ENCODE measurements at regions not wholly inside any gene's neighbourhood (a gene's known extent, or its start where the extent isn't known, plus 50 kb on each side); places are given as distances from the start of the nearest gene placed in this dataset.
"Not testable (repeated sequence)": the region's sequence is repeated elsewhere in the genome, so short reads cannot be mapped to it uniquely, and the experiment has no call there.

DNA sequence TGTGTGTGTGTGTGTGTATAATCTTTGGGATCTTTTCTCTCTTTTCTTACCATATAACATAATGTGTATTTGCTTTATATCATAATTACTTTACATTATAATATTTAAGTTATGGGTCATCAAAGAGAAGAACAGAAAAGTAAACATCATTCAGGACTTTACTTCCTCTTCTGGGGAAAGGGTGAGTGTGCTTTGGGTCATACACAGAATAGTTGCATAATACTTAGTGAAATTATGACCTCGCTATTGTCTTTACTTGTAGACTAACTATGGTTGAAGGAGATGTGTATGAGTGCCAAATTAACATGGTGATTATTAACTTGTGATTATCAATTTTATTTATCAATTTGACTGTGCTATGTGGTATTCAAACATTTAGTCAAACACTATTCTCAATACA lies 1086.9 kb downstream of the DIPK2A start:
- no peak for DNase-seq (ENCODE audit: low spot score)
- no peaks in the 10 kb centered on the region for H3K36me3 Mint-ChIP-seq (ENCODE audit: low read depth)
- no peak overlapping the region for H3K27ac Mint-ChIP-seq
- no peak overlapping the region for H3K4me3 Mint-ChIP-seq
- no peaks in the 10 kb centered on the region for H3K27me3 Mint-ChIP-seq (ENCODE audit: insufficient read depth)
- H3K4me1 Mint-ChIP-seq (ENCODE audit: low read depth): no peaks in the 10 kb centered on the region
- intact Hi-C loops (cut with micrococcal nuclease): no loop called here
- peaks cover 7% of the 10 kb centered on the region for H3K9me3 Mint-ChIP-seq

DNA sequence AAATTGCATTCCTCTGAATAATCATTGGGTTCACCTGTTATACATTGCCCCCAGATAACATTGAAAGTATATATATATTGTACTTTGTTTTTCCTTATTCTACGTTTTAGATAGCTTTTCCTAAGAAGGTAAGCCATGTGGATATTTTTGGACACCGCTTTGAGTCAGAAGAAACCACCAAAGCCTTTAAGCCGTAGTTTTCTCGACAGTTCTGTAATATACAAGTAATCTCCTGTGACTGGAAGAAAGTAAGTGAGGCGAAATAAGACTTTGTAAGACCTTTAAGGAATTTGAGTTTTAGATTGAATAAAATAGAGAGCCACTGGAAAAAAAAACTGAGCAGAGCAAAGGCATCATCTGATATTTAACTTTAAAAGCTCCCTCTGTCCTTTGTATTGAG lies 1092.0 kb downstream of the DIPK2A start:
- Mint-ChIP-seq H3K4me1 (ENCODE audit: low read depth) (no peaks in the 10 kb centered on the region), H3K36me3 (ENCODE audit: low read depth) (no peaks in the 10 kb centered on the region), H3K9me3 (peaks cover 9% of the 10 kb centered on the region), H3K27ac (no peak overlapping the region), H3K27me3 (ENCODE audit: insufficient read depth) (no peaks in the 10 kb centered on the region), H3K4me3 (no peak overlapping the region)
- intact Hi-C loops (cut with micrococcal nuclease): no loop called here
- DNase-seq (ENCODE audit: low spot score): no peak

DNA sequence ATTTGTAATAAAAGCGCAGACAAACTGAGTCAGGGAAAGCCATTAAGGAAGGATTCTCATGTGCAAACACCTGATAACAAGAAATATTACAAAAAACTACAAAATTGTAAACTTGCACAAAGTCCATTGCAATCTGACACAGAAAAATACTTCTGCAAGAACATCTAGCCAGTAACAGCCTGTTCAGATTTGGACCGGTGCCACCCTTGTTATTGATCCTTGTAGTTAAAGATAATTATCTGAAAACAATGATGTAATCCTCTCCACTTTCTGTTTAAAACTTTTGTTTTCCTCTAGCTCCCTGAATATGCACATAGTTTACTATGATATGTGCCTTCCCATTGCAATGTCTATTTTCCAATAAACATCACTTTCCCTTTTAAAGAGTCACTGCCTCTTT lies 1090.2 kb downstream of the PLOD2 start:
- no peaks in the 10 kb centered on the region for H3K36me3 Mint-ChIP-seq (ENCODE audit: low read depth)
- H3K27ac Mint-ChIP-seq: no peak overlapping the region
- no peaks in the 10 kb centered on the region for H3K4me1 Mint-ChIP-seq (ENCODE audit: low read depth)
- H3K4me3 Mint-ChIP-seq: no peak overlapping the region
- no peak for DNase-seq (ENCODE audit: low spot score)
- no peaks in the 10 kb centered on the region for H3K27me3 Mint-ChIP-seq (ENCODE audit: insufficient read depth)
- H3K9me3 Mint-ChIP-seq: peaks cover 2% of the 10 kb centered on the region
- intact Hi-C loops (cut with micrococcal nuclease): no loop called here

DNA sequence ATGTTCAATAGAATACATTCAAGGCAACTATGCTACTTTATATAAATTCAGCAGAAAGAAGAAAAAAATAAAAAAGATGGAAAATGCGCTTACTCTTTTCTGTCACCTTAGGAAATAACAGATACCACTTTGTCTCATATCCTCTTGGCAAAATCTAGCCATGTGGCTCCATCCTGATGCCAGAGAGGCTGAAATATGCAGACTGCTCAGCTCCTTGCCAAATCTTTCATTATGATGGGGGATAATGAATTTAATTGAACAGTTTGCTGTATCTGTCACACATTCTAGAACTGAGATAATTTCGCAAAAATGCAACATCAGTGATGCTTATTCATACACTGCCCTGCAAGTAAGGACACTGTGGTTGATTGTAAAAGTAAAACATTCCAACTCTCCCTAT lies 1081.5 kb downstream of the PLOD2 start:
- Mint-ChIP-seq H3K27me3 (ENCODE audit: insufficient read depth) (no peaks in the 10 kb centered on the region), H3K4me3 (no peak overlapping the region), H3K27ac (no peak overlapping the region), H3K36me3 (ENCODE audit: low read depth) (no peaks in the 10 kb centered on the region), H3K9me3 (no peaks in the 10 kb centered on the region), H3K4me1 (ENCODE audit: low read depth) (no peaks in the 10 kb centered on the region)
- intact Hi-C loops (cut with micrococcal nuclease): no loop called here
- no peak for DNase-seq (ENCODE audit: low spot score)

DNA sequence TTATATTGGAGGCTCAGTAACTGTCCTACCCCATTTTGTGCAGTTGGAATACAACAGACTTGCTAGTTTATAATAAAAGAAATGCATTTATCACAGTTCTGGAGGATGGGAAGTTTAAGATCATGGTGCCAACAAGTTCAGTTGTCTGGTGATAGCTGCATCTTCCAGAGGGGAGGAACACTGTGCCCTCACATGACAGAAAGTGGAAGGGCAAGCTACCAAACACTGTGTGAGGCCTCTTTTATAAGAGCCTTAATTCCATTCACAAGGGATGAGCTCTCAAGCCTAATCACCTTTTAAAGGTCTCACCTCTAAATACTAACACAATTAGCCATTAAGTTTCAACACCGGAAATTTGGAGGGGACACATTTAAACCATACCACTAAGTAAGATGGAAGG lies 1073.9 kb downstream of the PLOD2 start:
- Mint-ChIP-seq H3K36me3 (ENCODE audit: low read depth) (no peaks in the 10 kb centered on the region), H3K4me1 (ENCODE audit: low read depth) (no peaks in the 10 kb centered on the region), H3K27me3 (ENCODE audit: insufficient read depth) (no peaks in the 10 kb centered on the region), H3K4me3 (no peak overlapping the region), H3K9me3 (no peaks in the 10 kb centered on the region), H3K27ac (no peak overlapping the region)
- intact Hi-C loops (cut with micrococcal nuclease): no loop called here
- no peak for DNase-seq (ENCODE audit: low spot score)

DNA sequence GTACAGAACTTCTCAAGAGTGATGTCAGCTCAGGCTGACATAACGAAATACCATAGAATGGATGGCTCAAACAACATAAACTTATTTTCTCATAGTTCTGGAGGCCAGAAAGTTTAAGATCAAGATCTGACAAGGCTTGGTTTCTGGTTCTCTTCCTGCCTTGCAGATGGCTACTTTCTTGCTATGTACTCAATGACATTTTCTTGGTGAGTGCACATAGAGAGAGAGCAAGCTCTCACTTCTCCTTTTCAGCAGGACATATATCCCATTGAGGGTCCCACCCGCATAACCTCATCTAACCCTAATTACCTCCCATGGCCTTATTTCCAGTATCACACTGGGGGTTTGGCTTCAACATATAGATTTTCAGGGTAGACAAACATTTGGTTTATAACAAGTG lies 1072.1 kb downstream of the PLOD2 start:
- intact Hi-C loops (cut with micrococcal nuclease): no loop called here
- H3K36me3 Mint-ChIP-seq (ENCODE audit: low read depth): no peaks in the 10 kb centered on the region

DNA sequence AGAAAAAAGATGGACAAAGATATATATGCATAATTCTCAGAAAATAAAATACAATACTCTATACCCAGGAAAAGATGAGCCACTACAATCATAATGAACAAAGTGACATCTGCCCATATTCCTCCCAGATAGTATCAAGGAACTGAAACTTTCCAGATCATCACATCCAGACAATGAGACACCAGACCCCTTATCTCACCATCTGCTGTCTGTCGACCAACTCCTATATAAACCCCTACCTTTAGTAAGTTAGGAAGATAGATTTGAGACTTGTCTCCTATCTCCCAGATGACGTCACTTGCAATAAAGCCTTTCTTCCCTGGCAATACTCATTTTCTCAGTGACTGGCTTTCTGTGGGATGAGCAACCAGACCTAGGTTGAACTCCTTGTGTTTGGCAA lies 1071.6 kb downstream of the PLOD2 start:
- intact Hi-C loops (cut with micrococcal nuclease): no loop called here
- H3K36me3 Mint-ChIP-seq (ENCODE audit: low read depth): no peaks in the 10 kb centered on the region
- no peaks in the 10 kb centered on the region for H3K4me1 Mint-ChIP-seq (ENCODE audit: low read depth)
- no peak overlapping the region for H3K4me3 Mint-ChIP-seq
- no peaks in the 10 kb centered on the region for H3K27me3 Mint-ChIP-seq (ENCODE audit: insufficient read depth)
- no peak for DNase-seq (ENCODE audit: low spot score)
- H3K9me3 Mint-ChIP-seq: no peaks in the 10 kb centered on the region
- no peak overlapping the region for H3K27ac Mint-ChIP-seq

More for the DNA sequence above, 1072.1 kb downstream of the PLOD2 start:
- Mint-ChIP-seq H3K4me1 (ENCODE audit: low read depth) (no peaks in the 10 kb centered on the region), H3K27ac (no peak overlapping the region), H3K27me3 (ENCODE audit: insufficient read depth) (no peaks in the 10 kb centered on the region), H3K9me3 (no peaks in the 10 kb centered on the region), H3K4me3 (no peak overlapping the region)
- DNase-seq (ENCODE audit: low spot score): no peak

DNA sequence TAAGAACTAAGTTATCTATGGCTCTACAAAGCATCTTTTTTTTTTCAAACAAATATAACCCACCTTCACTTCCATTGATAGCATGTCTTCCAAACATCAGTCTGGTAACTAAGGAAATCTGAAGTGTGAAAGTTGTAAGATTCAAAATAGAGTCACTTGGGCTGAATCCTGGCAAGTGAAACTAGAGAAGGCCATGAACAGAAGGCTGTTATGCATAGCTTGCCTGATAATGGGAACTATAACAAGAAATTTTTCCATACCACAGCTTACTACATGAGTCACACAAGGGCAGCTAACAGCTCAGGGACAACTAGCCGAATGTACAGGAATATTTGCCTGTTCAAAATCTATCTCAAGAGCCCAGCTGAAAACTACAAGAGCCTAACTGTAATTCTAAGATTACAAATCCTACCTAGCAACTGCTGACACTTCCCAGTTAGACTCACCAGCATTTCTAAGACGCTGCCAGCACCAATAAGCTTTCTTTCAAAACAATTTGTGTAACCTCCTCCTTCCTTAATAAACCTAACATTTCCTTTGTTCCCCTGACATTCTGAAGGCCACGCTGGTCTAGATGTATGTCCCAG lies 1066.5 kb downstream of the PLOD2 start:
- Mint-ChIP-seq H3K27me3 (ENCODE audit: insufficient read depth) (no peaks in the 10 kb centered on the region), H3K4me3 (no peak overlapping the region), H3K36me3 (ENCODE audit: low read depth) (no peaks in the 10 kb centered on the region), H3K4me1 (ENCODE audit: low read depth) (no peaks in the 10 kb centered on the region), H3K9me3 (no peaks in the 10 kb centered on the region), H3K27ac (no peak overlapping the region)
- intact Hi-C loops (cut with micrococcal nuclease): no loop called here
- DNase-seq (ENCODE audit: low spot score): no peak

DNA sequence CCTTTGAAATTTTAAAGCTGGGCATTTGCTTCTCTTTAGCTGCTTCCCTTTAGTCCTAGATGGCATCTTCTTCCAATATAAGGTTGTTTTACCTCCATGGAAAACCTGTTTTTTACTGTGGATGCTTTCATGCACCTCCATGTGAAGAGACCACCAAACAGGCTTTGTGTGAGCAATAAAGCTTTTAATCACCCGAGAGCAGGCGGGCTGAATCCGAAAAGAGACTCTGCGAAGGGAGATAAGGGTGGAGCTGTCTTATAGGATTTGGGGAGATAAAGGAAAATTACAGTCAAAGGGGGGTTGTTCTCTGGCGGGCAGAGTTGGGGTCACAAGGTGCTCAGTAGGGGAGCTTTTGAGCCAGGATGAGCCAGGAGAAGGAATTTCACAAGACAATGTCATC lies 1049.8 kb downstream of the PLOD2 start:
- intact Hi-C loops (cut with micrococcal nuclease); DNase-seq (ENCODE audit: low spot score); H3K9me3 Mint-ChIP-seq; H3K4me1 Mint-ChIP-seq (ENCODE audit: low read depth); H3K27ac Mint-ChIP-seq; H3K4me3 Mint-ChIP-seq; H3K27me3 Mint-ChIP-seq (ENCODE audit: insufficient read depth); H3K36me3 Mint-ChIP-seq (ENCODE audit: low read depth): not testable (repeated sequence)

DNA sequence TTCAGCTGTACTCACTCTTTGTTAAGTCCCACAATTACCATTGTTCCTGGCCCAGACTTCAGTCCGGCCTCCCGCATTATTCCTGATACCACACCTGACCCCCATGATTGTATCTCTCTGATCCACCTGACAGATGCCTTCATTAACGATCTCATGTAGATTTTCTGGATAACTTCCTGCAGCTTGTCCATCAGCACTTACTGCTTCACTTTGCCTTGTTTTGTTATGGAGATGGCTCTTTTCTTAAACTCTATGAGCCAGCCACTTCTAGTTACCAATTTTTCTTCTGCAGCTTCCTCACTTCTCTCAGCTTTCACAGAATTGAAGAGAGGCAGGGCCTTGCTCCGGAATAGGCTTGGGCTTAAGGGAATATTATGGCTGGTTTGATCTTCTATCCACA lies 1044.2 kb downstream of the PLOD2 start:
- Mint-ChIP-seq H3K36me3 (ENCODE audit: low read depth) (no peaks in the 10 kb centered on the region), H3K4me3 (no peak overlapping the region), H3K9me3 (peaks cover 4% of the 10 kb centered on the region), H3K4me1 (ENCODE audit: low read depth) (no peaks in the 10 kb centered on the region), H3K27ac (no peak overlapping the region), H3K27me3 (ENCODE audit: insufficient read depth) (no peaks in the 10 kb centered on the region)
- no peak for DNase-seq (ENCODE audit: low spot score)
- intact Hi-C loops (cut with micrococcal nuclease): no loop called here

DNA sequence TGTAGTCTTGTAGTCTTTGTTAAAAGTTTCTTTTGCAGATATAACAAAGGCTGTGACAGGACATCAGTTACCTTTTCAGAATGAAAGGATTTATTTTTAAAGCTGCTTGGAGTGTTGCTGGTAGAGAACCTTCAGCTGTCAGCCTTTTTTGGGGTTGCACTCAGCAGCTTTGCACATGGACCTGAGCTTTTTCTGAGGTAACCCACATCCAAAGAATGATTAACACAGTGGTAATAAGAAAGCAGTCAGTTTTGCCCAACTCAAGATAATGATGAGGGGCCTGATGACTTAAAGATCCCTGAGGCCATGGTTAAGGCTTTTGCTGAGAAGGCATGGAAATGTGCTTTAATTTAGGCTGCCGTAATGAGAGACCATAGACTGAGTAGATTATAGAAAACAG lies 1042.7 kb downstream of the PLOD2 start:
- Mint-ChIP-seq H3K4me1 (ENCODE audit: low read depth) (no peaks in the 10 kb centered on the region), H3K36me3 (ENCODE audit: low read depth) (no peaks in the 10 kb centered on the region), H3K27me3 (ENCODE audit: insufficient read depth) (no peaks in the 10 kb centered on the region), H3K4me3 (no peak overlapping the region), H3K27ac (no peak overlapping the region), H3K9me3 (peaks cover 4% of the 10 kb centered on the region)
- intact Hi-C loops (cut with micrococcal nuclease): no loop called here
- DNase-seq (ENCODE audit: low spot score): no peak

DNA sequence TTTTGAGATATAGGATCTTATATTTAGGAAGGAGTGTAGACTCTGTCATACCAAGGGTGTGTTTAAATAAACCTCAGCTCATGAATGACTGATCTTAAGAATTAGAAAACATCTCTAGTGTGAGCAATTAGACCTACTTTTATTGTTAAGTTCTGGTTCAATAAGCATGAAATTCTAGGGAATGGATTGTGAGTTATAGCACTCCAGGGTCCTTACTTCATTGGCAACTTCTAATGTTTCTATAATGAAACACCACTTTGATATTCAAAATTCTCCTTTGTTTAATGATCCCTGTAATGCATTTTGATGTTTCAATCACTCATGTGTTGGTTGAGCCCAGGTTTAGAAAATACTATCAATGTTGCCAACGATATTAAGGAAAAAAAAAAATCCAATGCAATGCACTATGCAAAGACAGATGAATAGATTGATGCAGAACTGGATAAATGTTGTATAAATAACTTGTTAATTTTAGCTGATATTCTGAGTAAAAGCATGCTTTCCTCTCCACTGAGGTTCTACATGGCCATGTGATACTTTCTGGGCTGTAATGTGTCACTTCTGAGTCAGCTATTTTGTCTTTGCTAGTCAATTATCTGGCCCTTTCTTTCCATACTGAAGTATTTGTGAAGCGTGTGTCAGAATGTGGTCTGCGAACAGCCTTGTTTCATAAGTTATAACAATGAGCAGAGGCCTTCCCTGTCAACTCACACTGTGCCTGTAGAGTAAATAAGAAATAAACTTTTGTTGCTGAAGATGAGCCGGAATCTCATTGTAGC lies 1035.9 kb downstream of the PLOD2 start:
- Mint-ChIP-seq H3K27me3 (ENCODE audit: insufficient read depth) (no peaks in the 10 kb centered on the region), H3K4me1 (ENCODE audit: low read depth) (no peaks in the 10 kb centered on the region), H3K4me3 (no peak overlapping the region), H3K9me3 (no peaks in the 10 kb centered on the region), H3K27ac (no peak overlapping the region), H3K36me3 (ENCODE audit: low read depth) (no peaks in the 10 kb centered on the region)
- DNase-seq (ENCODE audit: low spot score): no peak
- intact Hi-C loops (cut with micrococcal nuclease): no loop called here

DNA sequence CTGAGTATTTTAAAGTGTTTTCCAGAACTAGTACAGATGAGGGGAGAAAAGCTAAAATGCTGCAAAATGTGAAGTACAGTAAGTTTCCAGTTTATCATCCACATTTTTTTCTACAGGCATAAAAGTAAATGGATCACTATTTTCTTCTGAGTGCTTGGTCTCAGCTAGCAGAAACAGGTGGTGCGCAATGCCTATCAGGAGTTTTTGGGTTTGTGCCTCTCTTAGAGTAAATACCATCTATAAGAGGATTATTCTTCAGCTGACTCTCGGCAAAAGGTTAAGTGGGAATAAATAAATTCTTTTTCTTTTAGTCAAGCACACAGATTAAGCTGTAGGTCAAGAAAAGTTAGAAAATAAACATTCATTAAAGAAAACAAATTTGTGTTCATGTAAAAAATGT lies 1027.7 kb downstream of the PLOD2 start:
- H3K4me1 Mint-ChIP-seq (ENCODE audit: low read depth): no peaks in the 10 kb centered on the region
- intact Hi-C loops (cut with micrococcal nuclease): no loop called here
- H3K4me3 Mint-ChIP-seq: no peak overlapping the region
- H3K36me3 Mint-ChIP-seq (ENCODE audit: low read depth): no peaks in the 10 kb centered on the region
- DNase-seq (ENCODE audit: low spot score): no peak
- no peaks in the 10 kb centered on the region for H3K9me3 Mint-ChIP-seq
- H3K27ac Mint-ChIP-seq: no peak overlapping the region
- no peaks in the 10 kb centered on the region for H3K27me3 Mint-ChIP-seq (ENCODE audit: insufficient read depth)

DNA sequence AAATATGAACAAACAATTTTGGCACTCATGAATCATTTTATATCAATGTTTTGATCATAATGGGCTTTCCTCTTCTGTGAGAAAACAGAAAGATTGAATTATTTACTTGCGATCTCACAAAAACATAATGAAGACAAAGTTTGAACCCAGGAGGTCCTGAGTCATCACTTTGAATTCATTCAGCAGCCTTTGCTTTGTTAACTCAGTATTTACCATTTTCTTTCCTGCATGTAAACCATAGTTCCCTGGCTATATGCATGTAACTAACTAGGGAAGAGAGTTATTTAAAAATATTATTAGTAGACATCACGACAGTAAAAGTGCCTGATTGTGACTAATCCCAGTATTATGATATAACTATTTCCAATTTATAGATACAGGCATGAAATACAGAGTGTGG lies 1026.2 kb downstream of the PLOD2 start:
- H3K27me3 Mint-ChIP-seq (ENCODE audit: insufficient read depth): no peaks in the 10 kb centered on the region
- H3K4me1 Mint-ChIP-seq (ENCODE audit: low read depth): no peaks in the 10 kb centered on the region
- H3K9me3 Mint-ChIP-seq: no peaks in the 10 kb centered on the region
- H3K36me3 Mint-ChIP-seq (ENCODE audit: low read depth): no peaks in the 10 kb centered on the region
- H3K4me3 Mint-ChIP-seq: no peak overlapping the region
- no peak for DNase-seq (ENCODE audit: low spot score)
- no peak overlapping the region for H3K27ac Mint-ChIP-seq
- intact Hi-C loops (cut with micrococcal nuclease): no loop called here
